Activated CD8-positive, alpha-beta T cell treated with anti-CD3 and anti-CD28 coated beads, Interleukin-2, amount 10 ng/mL, durations not matched to agents 7 days and 5 days (primary cell): ENCODE measurements at regions not wholly inside any gene's neighbourhood (a gene's known extent, or its start where the extent isn't known, plus 50 kb on each side); places are given as distances from the start of the nearest gene placed in this dataset.

Source experiments
- ATAC-seq: fragments of 150-1000 bp; cut with Tn5 transposase; one replicate; pipeline ENCODE4 v1.10.0; 2021; ENCODE audit warnings: moderate library complexity
- CTCF ChIA-PET: fragments of 350-600 bp; sonication (Branson Sonifier 250); formaldehyde crosslinking; loops from one replicate; lab custom pipeline; 2021; ENCODE audit warnings: antibody characterized with exemption; lab: Charles Lee
- POLR2A ChIA-PET: fragments of 350-600 bp; sonication (Branson Sonifier 250); formaldehyde crosslinking; loops from one replicate; lab custom pipeline; 2021; ENCODE audit warnings: antibody characterized with exemption; lab: Charles Lee
- DNase-seq: peaks from one replicate; pipeline ENCODE4 v3.0.0-alpha.2; 2020
- H3K27ac Mint-ChIP-seq: one replicate; pipeline ENCODE4 v1.8.0; 2021; ENCODE audit warnings: mild to moderate bottlenecking, mixed read lengths
- H3K27me3 Mint-ChIP-seq: one replicate; pipeline ENCODE4 v1.8.0; 2021; ENCODE audit warnings: low read depth, mixed read lengths
- H3K36me3 Mint-ChIP-seq: one replicate; pipeline ENCODE4 v1.8.0; 2021; ENCODE audit warnings: low read depth, mixed read lengths
- H3K4me1 Mint-ChIP-seq: one replicate; pipeline ENCODE4 v1.8.0; 2021; ENCODE audit warnings: low read depth, mixed read lengths
- H3K4me3 Mint-ChIP-seq: one replicate; pipeline ENCODE4 v1.8.0; 2021; ENCODE audit warnings: mild to moderate bottlenecking, mixed read lengths
- H3K9me3 Mint-ChIP-seq: one replicate; pipeline ENCODE4 v1.8.0; 2022; ENCODE audit warnings: mixed read lengths; ENCODE audit not compliant: insufficient read depth

DNA sequence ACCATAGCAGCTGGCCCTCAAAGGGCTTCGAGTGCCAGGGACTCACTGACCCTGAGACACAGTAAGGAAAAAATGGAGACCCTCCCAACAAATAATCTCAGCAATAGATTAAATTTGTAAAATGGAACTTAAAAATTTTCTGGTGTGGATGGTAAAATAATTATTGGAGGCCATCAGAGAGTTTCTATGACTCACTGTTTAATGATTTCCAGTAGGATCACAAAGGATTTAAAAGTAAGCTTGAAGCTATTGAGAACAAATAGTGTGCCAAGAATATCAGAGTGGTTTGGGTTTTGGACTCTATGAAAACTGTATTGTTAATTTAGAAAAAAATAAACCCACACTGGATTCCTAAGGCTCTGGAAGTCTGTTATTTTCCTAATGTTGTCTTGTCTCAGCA is 115.2 kb upstream of the AKIRIN2 start:
- ATAC-seq (no peak), DNase-seq (no peak)
- CTCF ChIA-PET: interaction anchor here (1.0 kb wide), 1 partner anchor 14 kb away, joined by 3 read pairs; no protein-coding TSS in a partner anchor
- H3K27me3 Mint-ChIP-seq: peaks cover 15% of the 10 kb centered on the region
- no peak overlapping the region for H3K27ac Mint-ChIP-seq
- H3K9me3 Mint-ChIP-seq: no peaks in the 10 kb centered on the region
- no peaks in the 10 kb centered on the region for H3K4me1 Mint-ChIP-seq
- POLR2A ChIA-PET: no interaction called here
- no peaks in the 10 kb centered on the region for H3K36me3 Mint-ChIP-seq
- no peak overlapping the region for H3K4me3 Mint-ChIP-seq

DNA sequence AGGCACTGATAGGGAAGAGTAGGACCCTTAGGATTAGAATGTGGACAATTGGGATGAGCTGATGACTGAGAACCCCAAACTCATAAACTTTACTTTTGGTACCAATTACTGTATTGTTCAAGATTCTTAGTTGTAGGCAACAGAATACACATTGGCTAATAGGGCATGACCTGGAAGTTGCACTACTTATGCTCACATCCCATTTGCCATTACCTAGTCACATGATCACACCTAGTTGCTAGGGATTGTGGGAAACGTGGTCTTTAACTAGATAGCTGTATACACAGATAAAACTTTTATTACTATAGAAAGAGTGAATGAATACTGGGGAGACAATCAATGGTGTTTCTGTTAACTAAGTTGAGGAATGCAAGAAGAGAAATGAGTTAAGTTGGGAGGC is 113.4 kb upstream of the AKIRIN2 start:
- Mint-ChIP-seq H3K4me3 (no peak overlapping the region), H3K27ac (no peak overlapping the region), H3K36me3 (no peaks in the 10 kb centered on the region), H3K9me3 (no peaks in the 10 kb centered on the region), H3K27me3 (peaks cover 21% of the 10 kb centered on the region), H3K4me1 (no peaks in the 10 kb centered on the region)
- ChIA-PET POLR2A (no interaction called here), CTCF (interaction anchor here (1.5 kb wide), 1 partner anchor 16 kb away, joined by 5 read pairs; no protein-coding TSS in a partner anchor)
- DNase-seq (no peak), ATAC-seq (no peak)

DNA sequence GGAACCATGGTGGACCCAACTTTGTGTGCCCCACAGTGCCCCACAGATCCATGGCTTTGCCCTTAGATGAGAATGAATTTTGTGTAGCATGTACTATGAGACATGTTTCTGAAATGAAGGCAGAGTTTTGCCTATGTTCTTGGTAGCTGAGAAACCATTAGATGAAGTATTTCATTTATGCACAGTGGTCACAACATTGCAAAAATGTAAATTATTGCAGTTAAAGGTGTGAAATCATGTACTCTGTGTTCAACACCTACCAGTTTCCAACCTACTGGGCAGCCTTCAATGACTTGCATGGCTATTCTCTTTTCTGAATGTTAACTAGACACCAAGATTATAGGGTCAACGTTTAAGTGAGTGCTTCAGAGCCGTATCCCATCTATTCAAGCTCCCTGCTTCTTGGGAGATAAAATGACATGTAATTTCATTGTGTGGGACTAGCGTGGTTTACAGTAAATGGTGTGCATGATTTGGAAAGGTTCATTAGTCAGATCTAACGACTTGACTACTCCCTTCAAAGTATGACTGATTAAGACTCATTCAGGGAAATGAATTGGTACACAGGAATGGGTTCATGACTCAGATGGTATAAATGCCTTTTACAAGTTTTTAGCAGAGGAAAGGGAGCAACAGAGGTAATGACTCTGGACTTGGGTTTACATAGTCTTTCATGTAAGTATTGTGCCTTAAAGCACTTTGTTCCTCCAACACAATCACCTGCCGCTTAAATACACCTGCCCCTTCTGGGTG is 106.1 kb upstream of the AKIRIN2 start:
- ChIA-PET CTCF (no interaction called here), POLR2A (no interaction called here)
- ATAC-seq (no peak), DNase-seq (no peak)
- no peaks in the 10 kb centered on the region for H3K4me1 Mint-ChIP-seq
- H3K9me3 Mint-ChIP-seq: no peaks in the 10 kb centered on the region
- H3K36me3 Mint-ChIP-seq: no peaks in the 10 kb centered on the region
- no peak overlapping the region for H3K27ac Mint-ChIP-seq
- no peak overlapping the region for H3K4me3 Mint-ChIP-seq
- H3K27me3 Mint-ChIP-seq: peaks cover 28% of the 10 kb centered on the region

DNA sequence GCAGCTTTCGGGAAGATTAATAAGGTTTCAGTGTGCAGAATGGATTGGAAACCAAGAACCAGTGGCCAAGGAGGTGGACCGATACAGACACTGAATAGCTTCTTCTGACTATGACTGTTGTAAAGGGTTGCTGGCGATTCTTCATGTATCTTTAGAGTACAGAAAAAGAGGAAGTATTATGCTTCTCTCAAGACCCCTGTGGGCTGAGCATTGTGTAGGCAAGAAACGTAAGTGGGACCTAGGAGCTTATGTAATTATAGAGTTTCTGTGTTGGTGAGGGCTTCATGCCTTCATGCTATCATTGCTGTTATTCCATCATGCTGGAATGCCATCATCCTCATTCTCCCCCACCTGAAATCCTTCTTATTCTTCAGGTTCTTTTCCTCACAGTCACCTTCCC is 105.4 kb upstream of the AKIRIN2 start:
- Mint-ChIP-seq H3K4me3 (no peak overlapping the region), H3K27me3 (peaks cover 29% of the 10 kb centered on the region), H3K9me3 (no peaks in the 10 kb centered on the region), H3K4me1 (no peaks in the 10 kb centered on the region), H3K27ac (no peak overlapping the region), H3K36me3 (no peaks in the 10 kb centered on the region)
- DNase-seq (no peak), ATAC-seq (no peak)
- ChIA-PET CTCF (no interaction called here), POLR2A (no interaction called here)

DNA sequence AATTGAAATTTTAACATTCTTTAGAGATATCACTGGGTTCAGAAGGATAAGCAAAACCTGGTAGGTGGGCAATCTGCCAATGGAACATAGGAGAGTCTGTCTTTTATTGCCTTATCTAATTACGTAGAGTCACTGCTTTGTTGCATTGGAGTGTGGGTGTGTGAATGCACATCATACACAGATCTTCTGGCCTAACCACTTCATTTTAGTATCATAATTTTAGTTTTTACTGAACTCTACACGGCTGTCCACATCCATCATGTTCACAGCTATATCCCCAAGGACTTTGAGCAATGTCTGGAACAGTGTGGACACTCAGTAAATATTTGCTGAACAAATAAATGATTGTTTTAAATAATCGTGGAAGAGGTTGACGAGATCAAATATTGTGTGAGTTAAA is 104.6 kb upstream of the AKIRIN2 start:
- peaks cover 25% of the 10 kb centered on the region for H3K27me3 Mint-ChIP-seq
- ChIA-PET CTCF (no interaction called here), POLR2A (no interaction called here)
- H3K4me1 Mint-ChIP-seq: no peaks in the 10 kb centered on the region
- H3K4me3 Mint-ChIP-seq: no peak overlapping the region
- no peak for DNase-seq
- no peak for ATAC-seq
- no peaks in the 10 kb centered on the region for H3K9me3 Mint-ChIP-seq
- H3K36me3 Mint-ChIP-seq: no peaks in the 10 kb centered on the region
- H3K27ac Mint-ChIP-seq: no peak overlapping the region

DNA sequence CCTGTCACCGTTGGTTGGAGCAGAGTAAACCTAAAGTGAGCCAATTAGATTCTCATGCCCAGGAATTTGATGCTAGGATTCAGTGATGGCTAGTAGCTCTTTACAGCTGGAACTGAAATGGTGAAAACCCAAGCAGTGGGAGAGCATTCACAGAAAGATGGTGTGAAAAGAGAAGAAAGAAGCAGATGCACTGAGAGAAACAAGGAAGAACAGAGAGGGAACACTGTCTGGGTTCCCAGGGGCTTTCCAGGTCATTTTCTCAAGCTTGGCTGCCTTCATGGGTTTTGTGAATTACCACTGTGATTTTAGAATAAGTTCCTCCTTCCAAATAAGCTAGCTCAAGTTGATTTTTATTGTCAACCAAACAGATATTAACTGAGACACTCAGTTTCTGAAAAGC is 104.1 kb upstream of the AKIRIN2 start:
- no peaks in the 10 kb centered on the region for H3K4me1 Mint-ChIP-seq
- DNase-seq (no peak), ATAC-seq (no peak)
- ChIA-PET CTCF (no interaction called here), POLR2A (no interaction called here)
- no peak overlapping the region for H3K27ac Mint-ChIP-seq
- H3K9me3 Mint-ChIP-seq: no peaks in the 10 kb centered on the region
- H3K4me3 Mint-ChIP-seq: no peak overlapping the region
- no peaks in the 10 kb centered on the region for H3K36me3 Mint-ChIP-seq
- H3K27me3 Mint-ChIP-seq: peaks cover 28% of the 10 kb centered on the region

DNA sequence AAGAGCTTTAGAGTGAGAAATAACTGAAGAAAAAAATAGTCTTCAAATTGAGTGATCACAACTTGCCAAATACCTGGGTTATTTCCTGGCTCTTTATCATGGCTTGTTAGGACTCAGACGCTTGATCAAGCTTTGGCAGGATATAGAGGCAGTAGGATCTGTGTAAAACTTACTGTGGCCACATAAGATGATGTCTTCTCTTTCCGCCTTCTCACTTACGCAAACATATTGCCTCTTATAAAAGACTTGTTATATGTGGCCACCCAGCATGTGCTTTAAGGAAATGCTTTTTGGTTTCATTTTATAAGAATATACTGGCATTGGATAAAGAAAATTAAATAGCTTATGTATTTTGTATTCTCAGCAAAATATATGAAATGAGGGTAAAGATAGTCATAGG is 101.8 kb upstream of the AKIRIN2 start:
- H3K27me3 Mint-ChIP-seq: peaks cover 28% of the 10 kb centered on the region
- H3K27ac Mint-ChIP-seq: no peak overlapping the region
- ATAC-seq: no peak
- DNase-seq: no peak
- no peaks in the 10 kb centered on the region for H3K36me3 Mint-ChIP-seq
- ChIA-PET CTCF (interaction anchor here (0.8 kb wide), 1 partner anchor 411 kb away, joined by 3 read pairs; no protein-coding TSS in a partner anchor), POLR2A (no interaction called here)
- no peaks in the 10 kb centered on the region for H3K9me3 Mint-ChIP-seq
- H3K4me1 Mint-ChIP-seq: peaks cover 3% of the 10 kb centered on the region
- H3K4me3 Mint-ChIP-seq: no peak overlapping the region

DNA sequence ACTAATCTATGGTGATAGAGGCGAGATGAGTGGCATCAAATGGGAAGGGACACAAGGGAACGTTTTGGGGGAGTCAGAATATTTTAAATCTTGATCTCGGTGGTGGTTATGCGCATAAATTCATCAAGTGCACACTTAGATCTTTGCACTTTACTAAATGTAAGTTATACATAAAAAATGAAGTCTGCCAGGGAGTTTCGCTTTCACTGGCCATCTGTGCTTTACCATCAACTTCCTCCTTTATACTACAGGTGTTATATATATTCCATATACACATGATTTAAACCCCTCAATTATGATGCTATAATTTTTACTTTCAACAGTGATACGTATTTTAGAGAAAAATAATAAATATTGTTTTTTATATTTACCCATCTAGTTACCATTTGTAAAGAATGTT is 97.6 kb upstream of the AKIRIN2 start:
- POLR2A ChIA-PET: no interaction called here
- Mint-ChIP-seq H3K36me3 (no peaks in the 10 kb centered on the region), H3K9me3 (no peaks in the 10 kb centered on the region), H3K4me1 (peaks cover 3% of the 10 kb centered on the region), H3K27me3 (peaks cover 13% of the 10 kb centered on the region), H3K4me3 (no peak overlapping the region), H3K27ac (no peak overlapping the region)
- DNase-seq (no peak), ATAC-seq (no peak)
- CTCF ChIA-PET: interaction anchor here (1.3 kb wide), 1 partner anchor 9 kb away, joined by 3 read pairs; no protein-coding TSS in a partner anchor

DNA sequence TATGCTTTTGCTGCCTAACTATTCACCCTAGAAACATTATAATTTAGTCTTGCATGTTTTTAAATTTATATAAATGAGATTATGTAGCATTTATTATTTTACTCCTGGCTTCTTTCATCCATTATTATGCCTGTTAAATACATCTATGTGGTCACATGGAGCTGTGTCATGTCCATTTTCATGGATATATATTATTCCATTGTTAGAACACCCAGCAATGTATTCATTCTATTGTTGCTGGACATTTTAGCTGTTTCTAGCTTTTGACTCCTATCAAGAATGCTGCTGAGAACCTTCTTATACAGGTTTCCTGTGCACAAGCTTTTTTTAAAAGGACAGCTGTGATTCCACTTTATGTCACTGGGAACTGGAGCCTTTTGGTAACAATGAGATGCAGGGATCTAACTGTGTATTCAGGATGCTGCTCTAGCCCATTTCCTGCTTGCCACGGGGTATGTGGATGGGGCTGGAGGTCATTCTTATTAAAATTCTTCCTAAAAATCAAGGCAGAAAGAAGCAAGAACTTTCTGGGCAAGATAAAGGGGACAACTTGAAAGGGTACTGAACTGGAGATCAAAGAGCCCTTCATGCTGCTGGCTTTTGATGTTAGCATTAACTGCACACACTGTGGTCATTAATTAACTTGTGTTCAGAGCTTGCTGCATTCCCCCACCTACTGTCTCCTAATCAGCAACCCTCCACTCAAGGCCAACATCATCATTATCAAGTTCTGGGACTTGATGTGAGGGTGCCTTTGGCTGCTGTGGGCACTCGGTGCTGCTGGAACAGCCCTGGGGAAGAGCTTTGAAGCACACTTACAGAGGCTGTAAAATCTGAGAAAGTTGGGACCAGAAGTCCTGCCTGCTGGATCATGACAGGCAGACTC is 96.6 kb upstream of the AKIRIN2 start:
- DNase-seq (no peak), ATAC-seq (no peak)
- Mint-ChIP-seq H3K4me1 (peaks cover 3% of the 10 kb centered on the region), H3K4me3 (no peak overlapping the region), H3K9me3 (no peaks in the 10 kb centered on the region), H3K36me3 (no peaks in the 10 kb centered on the region), H3K27ac (no peak overlapping the region), H3K27me3 (peaks cover 13% of the 10 kb centered on the region)
- POLR2A ChIA-PET: no interaction called here
- CTCF ChIA-PET: interaction anchor here (0.6 kb wide), 1 partner anchor 98 kb away, joined by 3 read pairs; no protein-coding TSS in a partner anchor

DNA sequence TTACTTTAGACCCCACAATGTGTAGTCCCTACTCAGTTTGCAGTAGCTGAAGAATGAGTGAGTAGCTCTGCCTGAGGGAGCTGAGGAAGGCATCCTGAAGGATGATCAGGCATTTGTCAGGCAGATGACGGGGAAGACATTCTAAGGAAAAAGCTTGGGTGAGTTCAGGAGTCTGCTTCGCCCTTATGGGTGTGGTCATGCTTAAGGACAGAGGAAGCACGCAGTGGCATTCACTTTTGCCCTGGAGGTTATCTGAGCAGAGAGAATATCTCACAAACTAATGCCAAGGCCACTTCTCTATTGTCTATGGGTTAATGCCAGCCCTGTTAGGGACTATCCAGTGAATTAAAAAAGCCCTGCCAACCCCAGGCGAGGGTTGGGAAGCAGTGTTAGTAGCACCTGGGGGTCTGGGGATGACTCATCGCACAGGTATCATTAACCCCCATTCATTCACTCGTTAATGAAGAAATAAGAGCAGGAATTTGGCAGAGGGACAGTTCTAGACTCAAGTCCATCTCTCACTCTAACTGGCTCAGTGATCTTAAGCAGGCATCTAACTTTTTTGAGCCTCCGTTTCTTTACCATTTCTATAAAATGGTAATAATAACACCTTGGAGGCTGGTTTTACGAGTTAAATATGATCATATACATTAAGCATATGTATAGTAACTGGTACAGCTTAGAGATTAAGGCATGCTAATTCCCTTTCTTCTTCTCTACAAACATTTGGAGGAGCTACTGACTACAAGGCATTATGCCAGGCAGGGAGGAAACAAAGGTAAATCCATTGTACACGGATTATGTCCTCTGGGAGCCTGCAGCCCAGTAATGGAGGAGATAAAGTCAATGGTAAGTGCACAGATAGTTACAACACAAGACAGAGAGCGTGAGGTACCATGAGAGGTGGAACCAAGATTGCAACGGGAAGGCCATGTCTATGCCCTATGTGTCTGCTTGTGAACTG is 93.2 kb upstream of the AKIRIN2 start:
- H3K27ac Mint-ChIP-seq: no peak overlapping the region
- ATAC-seq (no peak), DNase-seq (no peak)
- H3K9me3 Mint-ChIP-seq: no peaks in the 10 kb centered on the region
- POLR2A ChIA-PET: no interaction called here
- CTCF ChIA-PET: no interaction called here
- peaks cover 10% of the 10 kb centered on the region for H3K27me3 Mint-ChIP-seq
- H3K36me3 Mint-ChIP-seq: no peaks in the 10 kb centered on the region
- H3K4me1 Mint-ChIP-seq: peaks cover 3% of the 10 kb centered on the region
- no peak overlapping the region for H3K4me3 Mint-ChIP-seq

DNA sequence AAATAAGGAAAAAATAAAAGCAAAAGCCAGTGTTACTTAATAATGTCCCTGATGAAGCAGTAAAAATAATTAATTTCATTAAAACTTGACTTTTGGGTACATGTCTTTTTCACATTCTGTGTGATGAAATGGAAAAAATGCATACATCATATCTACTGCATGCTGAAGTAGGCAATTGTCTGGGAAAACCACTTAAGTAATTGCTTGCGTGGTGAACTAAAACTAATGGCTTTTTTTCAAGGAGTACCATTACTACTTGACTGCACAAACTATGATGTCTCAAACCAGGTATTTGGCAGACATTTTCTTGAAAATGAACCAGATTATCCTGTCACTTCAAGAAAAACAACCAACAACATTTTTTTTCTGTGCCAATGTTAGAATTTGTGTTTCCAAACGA is 91.3 kb upstream of the AKIRIN2 start:
- POLR2A ChIA-PET: no interaction called here
- Mint-ChIP-seq H3K36me3 (no peaks in the 10 kb centered on the region), H3K9me3 (no peaks in the 10 kb centered on the region), H3K27ac (no peak overlapping the region), H3K4me1 (no peaks in the 10 kb centered on the region), H3K4me3 (no peak overlapping the region), H3K27me3 (peaks cover 21% of the 10 kb centered on the region)
- ATAC-seq: no peak
- no peak for DNase-seq
- CTCF ChIA-PET: no interaction called here
